H9 (cell line): ENCODE measurements at regions not wholly inside any gene's neighbourhood (a gene's known extent, or its start where the extent isn't known, plus 50 kb on each side); places are given as distances from the start of the nearest gene placed in this dataset.

Experiments used
- DNase-seq: peaks from one replicate; pipeline ENCODE4 v3.0.0-alpha.2; 2017
- H2AFZ ChIP-seq: one replicate; pipeline ENCODE4 v1.6.1; 2013; ENCODE audit warnings: mild to moderate bottlenecking, low read length, control low read depth, moderate library complexity
- H2AK5ac ChIP-seq: 2 replicates; pipeline ENCODE4 v1.6.1; 2013; ENCODE audit warnings: low read length, control low read depth, mixed read lengths; ENCODE audit not compliant: insufficient read length
- H2BK120ac ChIP-seq: one replicate; pipeline ENCODE4 v1.6.1; 2013; ENCODE audit warnings: low read depth, mild to moderate bottlenecking, low read length, control low read depth, inconsistent platforms; ENCODE audit not compliant: poor library complexity, severe bottlenecking
- H2BK12ac ChIP-seq: 2 replicates; pipeline ENCODE4 v1.6.1; 2013; ENCODE audit warnings: low read length, control low read depth, mixed read lengths, low read depth; ENCODE audit not compliant: insufficient read length
- H2BK15ac ChIP-seq: 2 replicates; pipeline ENCODE4 v1.6.1; 2013; ENCODE audit warnings: low read depth, low read length, control low read depth
- H2BK20ac ChIP-seq: one replicate; pipeline ENCODE4 v1.6.1; 2013; ENCODE audit warnings: low read depth, mild to moderate bottlenecking, low read length, control low read depth, inconsistent platforms; ENCODE audit not compliant: poor library complexity, severe bottlenecking
- H2BK5ac ChIP-seq: 2 replicates; pipeline ENCODE4 v1.6.1; 2013; ENCODE audit warnings: low read length, control low read depth, mixed read lengths; ENCODE audit not compliant: insufficient read length
- H3K14ac ChIP-seq: 2 replicates; pipeline ENCODE4 v1.6.1; 2013; ENCODE audit warnings: low read length, control low read depth; ENCODE audit not compliant: insufficient read depth
- H3K18ac ChIP-seq: 2 replicates; pipeline ENCODE4 v1.6.1; 2013; ENCODE audit warnings: low read depth, mild to moderate bottlenecking, mixed read lengths, low read length, control low read depth; ENCODE audit not compliant: insufficient read length
- H3K23ac ChIP-seq: 2 replicates; pipeline ENCODE4 v1.6.1; 2013; ENCODE audit warnings: low read length, control low read depth, mixed read lengths, low read depth; ENCODE audit not compliant: insufficient read length
- H3K23me2 ChIP-seq: 2 replicates; pipeline ENCODE4 v1.6.1; 2013; ENCODE audit warnings: low read depth, mild to moderate bottlenecking, mixed read lengths, low read length, control low read depth; ENCODE audit not compliant: insufficient read length, poor library complexity, severe bottlenecking
- H3K27ac ChIP-seq: 2 replicates; pipeline ENCODE4 v1.5.1; 2013; ENCODE audit warnings: low read length, control low read depth, mixed read lengths, low read depth; ENCODE audit not compliant: insufficient read length
- H3K27me3 ChIP-seq: 2 replicates; pipeline ENCODE4 v1.6.1; 2013; ENCODE audit warnings: low read length, control low read depth, inconsistent platforms; ENCODE audit not compliant: insufficient read depth
- H3K4ac ChIP-seq: 2 replicates; pipeline ENCODE4 v1.6.1; 2013; ENCODE audit warnings: low read depth, mild to moderate bottlenecking, control low read depth, inconsistent platforms, low read length, moderate library complexity
- H3K4me1 ChIP-seq: 2 replicates; pipeline ENCODE4 v1.6.1; 2013; ENCODE audit warnings: low read length, control low read depth, inconsistent platforms; ENCODE audit not compliant: insufficient read depth
- H3K4me2 ChIP-seq: 2 replicates; pipeline ENCODE4 v1.6.1; 2013; ENCODE audit warnings: low read length, control low read depth, mixed read lengths; ENCODE audit not compliant: insufficient read length, insufficient read depth
- H3K56ac ChIP-seq: 2 replicates; pipeline ENCODE4 v1.6.1; 2013; ENCODE audit warnings: low read depth, mild to moderate bottlenecking, mixed read lengths, low read length, control low read depth; ENCODE audit not compliant: insufficient read length
- H3K79me1 ChIP-seq: 2 replicates; pipeline ENCODE4 v1.6.1; 2013; ENCODE audit warnings: low read depth, mild to moderate bottlenecking, moderate library complexity, low read length, control low read depth, inconsistent platforms; ENCODE audit not compliant: insufficient read depth, poor library complexity, severe bottlenecking
- H3K79me2 ChIP-seq: 2 replicates; pipeline ENCODE4 v1.6.1; 2013; ENCODE audit warnings: low read length, control low read depth, inconsistent platforms; ENCODE audit not compliant: insufficient read depth
- H3K9ac ChIP-seq: 2 replicates; pipeline ENCODE4 v1.6.1; 2013; ENCODE audit warnings: low read length, control low read depth, mixed read lengths; ENCODE audit not compliant: insufficient read length; ENCODE audit errors: extremely low read depth
- H3K9me3 ChIP-seq: one replicate; pipeline ENCODE4 v1.6.1; 2013; ENCODE audit warnings: low read depth, low read length, inconsistent platforms; ENCODE audit not compliant: control insufficient read depth
- H3T11ph ChIP-seq: one replicate; pipeline ENCODE4 v1.6.1; 2013; ENCODE audit warnings: mild to moderate bottlenecking, low read length, control low read depth, inconsistent platforms
- H4K20me1 ChIP-seq: one replicate; pipeline ENCODE4 v1.6.1; 2013; ENCODE audit not compliant: control insufficient read depth, insufficient read length, insufficient read depth
- H4K5ac ChIP-seq: 2 replicates; pipeline ENCODE4 v1.6.1; 2013; ENCODE audit warnings: low read depth, mild to moderate bottlenecking, mixed read lengths, low read length, control low read depth; ENCODE audit not compliant: insufficient read length
- H4K8ac ChIP-seq: replicated peaks from 2 replicates; pipeline ENCODE4 v1.6.1; 2013; ENCODE audit warnings: low read length, control low read depth, mixed read lengths, low read depth; ENCODE audit not compliant: insufficient read length
- H4K91ac ChIP-seq: 2 replicates; pipeline ENCODE4 v1.6.1; 2013; ENCODE audit warnings: low read depth, mild to moderate bottlenecking, moderate library complexity, mixed read lengths, low read length, control low read depth; ENCODE audit not compliant: insufficient read length
- H3K27ac Mint-ChIP-seq, 3 experiments: 2 replicates in 2 of 3; 3 replicates in 1 of 3; pipeline ENCODE4 v1.8.0; 2020 to 2021; ENCODE audit warnings: mixed read lengths in 3 of 3, mild to moderate bottlenecking in 1 of 3, moderate library complexity in 1 of 3
- H3K27me3 Mint-ChIP-seq: 2 replicates; pipeline ENCODE4 v1.8.0; 2021; ENCODE audit warnings: low read depth, mild to moderate bottlenecking, moderate library complexity, mixed read lengths
- H3K36me3 Mint-ChIP-seq, 3 experiments: 2 replicates in 2 of 3; 3 replicates in 1 of 3; pipeline ENCODE4 v1.8.0; 2020 to 2021; ENCODE audit warnings: low read depth in 3 of 3, mixed read lengths in 3 of 3; ENCODE audit not compliant: insufficient read depth in 1 of 3
- H3K4me1 Mint-ChIP-seq, 2 experiments: 2 replicates each; pipeline ENCODE4 v1.8.0; 2020; ENCODE audit warnings: mixed read lengths in 2 of 2
- H3K4me3 Mint-ChIP-seq, 2 experiments: 2 replicates in 1 of 2; 3 replicates in 1 of 2; pipeline ENCODE4 v1.8.0; 2020 to 2021; ENCODE audit warnings: mild to moderate bottlenecking in 2 of 2, mixed read lengths in 2 of 2, moderate library complexity in 1 of 2
- H3K9me3 Mint-ChIP-seq, 2 experiments: 2 replicates in 1 of 2; 3 replicates in 1 of 2; pipeline ENCODE4 v1.8.0; 2020; ENCODE audit warnings: mild to moderate bottlenecking in 2 of 2, mixed read lengths in 2 of 2, moderate library complexity in 1 of 2
- CTCF ChIP-seq: fragments of 200-600 bp; sonication (generic); conservative IDR thresholded peaks from 3 replicates; pipeline ENCODE4 v1.8.0; 2021; ENCODE audit warnings: antibody characterized with exemption, mild to moderate bottlenecking
- WGBS: extraction: QIAGEN DNeasy Blood & Tissue Kit; methylation state at CpG from one replicate; pipeline ENCODE4 v1.1.7; 2013; ENCODE audit warnings: missing lambda C conversion rate, low lambda C conversion rate, mixed read lengths; ENCODE audit not compliant: insufficient read length; ENCODE audit errors: extremely low coverage; 5-methylcytosine and 5-hydroxymethylcytosine counted together

- no peak overlapping the region for H2BK20ac ChIP-seq
- Mint-ChIP-seq H3K36me3 (peaks cover 0 to 12% (median 0%) of the 10 kb centered on the region in 3 experiments; a peak in 3 of 7 replicates), H3K27ac (no peak overlapping the region), H3K4me1 (peaks cover 0 to 3% of the 10 kb centered on the region in 2 experiments; a peak in 2 of 4 replicates), H3K27me3 (no peaks in the 10 kb centered on the region), H3K9me3 (peaks cover 5 to 8% of the 10 kb centered on the region in 2 experiments; a peak in 4 of 5 replicates), H3K4me3 (no peak overlapping the region)
- no peak for DNase-seq
- H3K9me3 ChIP-seq, result no peaks in the 10 kb centered on the region
- no peak overlapping the region for H4K91ac ChIP-seq
- H2AK5ac ChIP-seq, result no peak overlapping the region
- no peaks in the 10 kb centered on the region for H4K20me1 ChIP-seq
- no peak overlapping the region for H3K56ac ChIP-seq
- TF ChIP-seq CTCF, result no peak
- no peak overlapping the region for H3K27ac ChIP-seq
- H4K5ac ChIP-seq, result no peak overlapping the region
- H2BK120ac ChIP-seq, result no peak overlapping the region
- H3K9ac ChIP-seq, result no peak overlapping the region
- H3K18ac ChIP-seq, result no peak overlapping the region
- H3K14ac ChIP-seq, result no peak overlapping the region
- no peak overlapping the region for H3T11ph ChIP-seq
- no peak overlapping the region for H3K23ac ChIP-seq
- H2BK5ac ChIP-seq, result no peak overlapping the region
- H3K79me2 ChIP-seq, result no peaks in the 10 kb centered on the region
- no peak overlapping the region for H3K4me2 ChIP-seq
- H3K4me1 ChIP-seq, result no peaks in the 10 kb centered on the region
- H2BK12ac ChIP-seq, result no peak overlapping the region
- no peak overlapping the region for H3K4ac ChIP-seq
- no peaks in the 10 kb centered on the region for H3K79me1 ChIP-seq
- no peaks in the 10 kb centered on the region for H3K27me3 ChIP-seq
- H2BK15ac ChIP-seq, result no peak overlapping the region
- no peak overlapping the region for H4K8ac ChIP-seq
- H2AFZ ChIP-seq, result no peak overlapping the region
- WGBS, result no CpG with 5 or more reads among the region's 6 CpGs
- H3K23me2 ChIP-seq, result no peaks in the 10 kb centered on the region
These were observed 579.9 kb upstream of the NCAM2 start for GRCh38 chr21:20418353-20418752.
